GM12878 (cell line): ENCODE measurements at regions not wholly inside any gene's neighbourhood (a gene's known extent, or its start where the extent isn't known, plus 50 kb on each side); places are given as distances from the start of the nearest gene placed in this dataset.

Source experiments
- ATAC-seq: fragments of 200-7000 bp; cut with Tn5 transposase; 3 replicates; pipeline ENCODE4 v1.9.1; 2020; ENCODE audit warnings: mild to moderate bottlenecking, moderate library complexity
- BruUV-seq: library from RNA; stranded (reverse); fragments of 400-500 nt; replicated peaks from 2 replicates; lab custom pipeline; 2021; lab: Mats Ljungman, UMichigan
- CTCF ChIA-PET: fragments of 300-600 bp; sonication (Branson Sonifier 250); formaldehyde crosslinking; extraction: SDS; loops from one replicate; lab custom pipeline; 2021; ENCODE audit warnings: inconsistent platforms; lab: Yijun Ruan, JAX
- POLR2A ChIA-PET: fragments of 350-600 bp; formaldehyde crosslinking; extraction: SDS; loops from one replicate; lab custom pipeline; 2021; ENCODE audit warnings: inconsistent platforms; lab: Charles Lee
- RAD21 ChIA-PET: fragments of 300-600 bp; sonication (Branson Sonifier 250); formaldehyde crosslinking; loops from one replicate; lab custom pipeline; 2023; ENCODE audit warnings: antibody characterized with exemption; ENCODE audit not compliant: unreplicated experiment; lab: Charles Lee
- SMC1A ChIA-PET: fragments of 300-600 bp; sonication (Branson Sonifier 250); formaldehyde crosslinking; loops from one replicate; lab custom pipeline; 2023; ENCODE audit not compliant: unreplicated experiment, uncharacterized antibody; lab: Charles Lee
- DNase-seq: peaks from one replicate; pipeline ENCODE4 v3.0.0-alpha.2; 2011; ENCODE audit warnings: low read depth, low spot score
- FAIRE-seq: peaks from 3 replicates; lab custom pipeline; 2011; peaks lifted over from hg19 to GRCh38; lab: Jason Lieb, UNC
- H2AFZ ChIP-seq: 2 replicates; pipeline ENCODE4 v1.6.0; 2011; ENCODE audit warnings: low read depth, low read length, control low read depth; ENCODE audit not compliant: control insufficient read depth
- H3K27ac ChIP-seq: 2 replicates; pipeline ENCODE4 v1.5.1; 2011; ENCODE audit warnings: control low read depth; ENCODE audit not compliant: control insufficient read depth, insufficient read depth
- H3K27me3 ChIP-seq, 2 experiments: replicated peaks in 1 of 2; 2 replicates each; pipeline versions ENCODE4 v1.6.0 to v1.6.1; 2011; ENCODE audit warnings: low read length in 1 of 2; ENCODE audit not compliant: control insufficient read depth in 2 of 2, insufficient read depth in 2 of 2
- H3K36me3 ChIP-seq, 2 experiments: 2 replicates each; pipeline ENCODE4 v1.5.1; 2011; ENCODE audit warnings: low read length in 1 of 2; ENCODE audit not compliant: control insufficient read depth in 2 of 2, insufficient read depth in 2 of 2
- H3K4me1 ChIP-seq: 2 replicates; pipeline ENCODE4 v1.6.1; 2011; ENCODE audit warnings: mild to moderate bottlenecking, low read length, moderate library complexity, mixed read lengths; ENCODE audit not compliant: control insufficient read depth, insufficient read depth
- H3K4me2 ChIP-seq: 2 replicates; pipeline ENCODE4 v1.6.0; 2011; ENCODE audit warnings: control low read depth; ENCODE audit not compliant: control insufficient read depth, insufficient read depth
- H3K4me3 ChIP-seq: fragments of 200-600 bp; sonication (generic); 2 replicates; pipeline ENCODE4 v1.5.1; 2016
- H3K79me2 ChIP-seq: 2 replicates; pipeline ENCODE4 v1.6.0; 2011; ENCODE audit warnings: low read length; ENCODE audit not compliant: control insufficient read depth, insufficient read depth
- H3K9ac ChIP-seq: 2 replicates; pipeline ENCODE4 v1.8.0; 2011; ENCODE audit warnings: low read length, control low read depth, mixed read lengths; ENCODE audit not compliant: control insufficient read depth, insufficient read depth
- H3K9me3 ChIP-seq: replicated peaks from 3 replicates; pipeline ENCODE4 v1.5.1; 2011; ENCODE audit warnings: mild to moderate bottlenecking, low read length; ENCODE audit not compliant: control insufficient read depth, insufficient read depth
- H4K20me1 ChIP-seq: 2 replicates; pipeline ENCODE4 v1.6.0; 2011; ENCODE audit not compliant: control insufficient read depth, insufficient read depth
- BACH1 ChIP-seq: fragments of 450-650 bp; IDR thresholded peaks from 2 replicates; pipeline ENCODE4 v1.6.1; 2017; ENCODE audit warnings: mild to moderate bottlenecking, borderline replicate concordance
- EP300 ChIP-seq, 2 experiments: fragments of 150-350 bp in 1 of 2; IDR thresholded peaks; 2 replicates each; pipeline ENCODE4 v1.6.1; 2011 to 2012; ENCODE audit warnings: low read depth in 2 of 2, low read length in 2 of 2, borderline replicate concordance in 1 of 2, improper control_type of control experiment in 1 of 2, inconsistent platforms in 1 of 2; ENCODE audit not compliant: control insufficient read depth in 1 of 2
- HCFC1 ChIP-seq: fragments of 150-350 bp; IDR thresholded peaks from 2 replicates; pipeline ENCODE4 v1.6.1; 2014; ENCODE audit warnings: low read length
- HDAC2 ChIP-seq: fragments of 200-600 bp; sonication (generic); IDR thresholded peaks from 2 replicates; pipeline ENCODE4 v1.6.1; 2017
- MEF2B ChIP-seq: fragments of 450-650 bp; IDR thresholded peaks from 2 replicates; pipeline ENCODE4 v1.6.1; 2018; ENCODE audit warnings: mild to moderate bottlenecking, moderate library complexity; ENCODE audit not compliant: partially characterized antibody, poor library complexity, severe bottlenecking
- MYC ChIP-seq: IDR thresholded peaks from 2 replicates; pipeline ENCODE4 v1.6.1; 2011; ENCODE audit warnings: mild to moderate bottlenecking, low read length, moderate library complexity, inconsistent platforms; ENCODE audit not compliant: insufficient read depth, insufficient replicate concordance, insufficient read length, severe bottlenecking
- NBN ChIP-seq: fragments of 450-650 bp; IDR thresholded peaks from 2 replicates; pipeline ENCODE4 v1.6.1; 2016
- NR2C2 ChIP-seq: IDR thresholded peaks from 2 replicates; pipeline ENCODE4 v1.6.1; 2011; ENCODE audit warnings: borderline replicate concordance, low read depth; ENCODE audit not compliant: control insufficient read depth, insufficient read length
- SRF ChIP-seq, 2 experiments: IDR thresholded peaks; 2 replicates each; pipeline ENCODE4 v1.6.1; 2011; ENCODE audit warnings: low read depth in 2 of 2, low read length in 2 of 2, mild to moderate bottlenecking in 1 of 2, moderate library complexity in 1 of 2
- WGBS: methylation state at CpG from one replicate; pipeline ENCODE4 v1.1.6; 2016; ENCODE audit warnings: low lambda C conversion rate; ENCODE audit not compliant: insufficient replicate concordance, insufficient coverage; ENCODE audit errors: missing lambda C conversion rate; 5-methylcytosine and 5-hydroxymethylcytosine counted together
- in situ Hi-C: fragments of 300-500 bp; cut with MboI; formaldehyde crosslinking; loops from 9 replicates; pipeline ENCODE4 v1.14.3; 2018; ENCODE audit warnings: mixed read lengths
- intact Hi-C: fragments of 100-400 bp; cut with micrococcal nuclease; formaldehyde crosslinking; loops from one replicate; pipeline ENCODE4 v1.14.2; 2022; ENCODE audit not compliant: unreplicated experiment
- TF ChIP-seq, protein P1 (sequence below): IDR thresholded peaks from 2 replicates; pipeline ENCODE4 v1.6.1; 2012; ENCODE audit warnings: low read depth, low read length, improper control_type of control experiment
- TF ChIP-seq, protein P2 (sequence below): IDR thresholded peaks from 2 replicates; pipeline ENCODE4 v1.6.1; 2011; ENCODE audit warnings: low read depth, mild to moderate bottlenecking, low read length, moderate library complexity, borderline replicate concordance; ENCODE audit errors: extremely low read depth
- TF ChIP-seq, protein P3 (sequence below): fragments of 450-650 bp; IDR thresholded peaks from 2 replicates; pipeline ENCODE4 v1.6.1; 2017; ENCODE audit warnings: borderline replicate concordance
- TF ChIP-seq, protein P4 (sequence below), 3 experiments: IDR thresholded peaks in 2 of 3; conservative IDR thresholded peaks in 1 of 3; 2 replicates each; pipeline ENCODE4 v1.5.1; 2011; ENCODE audit warnings: low read depth in 3 of 3, low read length in 3 of 3, mild to moderate bottlenecking in 3 of 3, control low read depth in 2 of 3, moderate library complexity in 2 of 3, inconsistent platforms in 1 of 3, mixed read lengths in 1 of 3; ENCODE audit not compliant: control insufficient read depth in 2 of 3, insufficient read depth in 1 of 3; ENCODE audit errors: extremely low read depth in 1 of 3
- TF ChIP-seq, protein P5 (sequence below): IDR thresholded peaks from 2 replicates; pipeline ENCODE4 v1.6.1; 2012; ENCODE audit warnings: improper control_type of control experiment, low read depth, low read length; ENCODE audit not compliant: insufficient replicate concordance

DNA sequence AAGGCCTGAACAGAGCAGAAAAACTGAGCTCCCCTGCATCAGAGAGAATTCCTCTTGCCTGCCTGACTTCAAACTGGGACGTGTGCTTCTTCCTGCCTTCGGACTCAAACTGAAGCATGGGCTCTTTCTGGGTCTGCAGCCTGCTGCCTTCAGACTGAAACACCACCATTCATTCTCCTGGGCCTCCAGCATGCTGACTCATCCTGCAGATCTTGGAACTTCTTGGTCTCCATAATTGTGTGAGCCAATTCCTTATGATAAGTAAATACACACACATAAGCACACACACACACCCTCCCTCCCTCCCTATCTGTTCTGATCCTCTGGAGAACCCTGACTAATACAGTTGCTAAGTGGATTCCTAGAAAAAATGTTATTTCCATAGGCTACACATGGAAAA lies 874.3 kb upstream of the EEF2KMT start:
- DNase-seq (no peak), FAIRE-seq (no peak), ATAC-seq (no peak)
- Histone ChIP-seq H3K9me3 (no peaks in the 10 kb centered on the region), H3K9ac (no peak overlapping the region), H3K27ac (no peak overlapping the region), H2AFZ (no peak overlapping the region), H3K36me3 (no peaks in the 10 kb centered on the region), H4K20me1 (no peaks in the 10 kb centered on the region), H3K4me2 (no peak overlapping the region), H3K4me1 (no peaks in the 10 kb centered on the region), H3K79me2 (no peaks in the 10 kb centered on the region), H3K4me3 (no peak overlapping the region), H3K27me3 (no peaks in the 10 kb centered on the region)
- no TSS peak for BruUV-seq
- intact Hi-C loops (no loop called here), in situ Hi-C loops (no loop called here)
- RAD21 ChIA-PET = no interaction called here
- SMC1A ChIA-PET = no interaction called here
- 0% methylated on average over 2 of the region's 2 CpGs for WGBS
- CTCF ChIA-PET = no interaction called here
- POLR2A ChIA-PET = no interaction called here
- TF ChIP-seq EP300 (IDR thresholded peaks at IDR 0.05; ENCODE audit: borderline replicate concordance in 1 of 2, control insufficient read depth in 1 of 2, low read depth in 2 of 2, low read length in 2 of 2) (no peak), SRF (IDR thresholded peaks at IDR 0.05; ENCODE audit: low read depth in 2 of 2, low read length in 2 of 2) (no peak), BACH1 (no peak), HCFC1 (no peak), NR2C2 (no peak), MYC (no peak), MEF2B (no peak), NBN (no peak), HDAC2 (no peak)
- TF ChIP-seq, protein P1, sequence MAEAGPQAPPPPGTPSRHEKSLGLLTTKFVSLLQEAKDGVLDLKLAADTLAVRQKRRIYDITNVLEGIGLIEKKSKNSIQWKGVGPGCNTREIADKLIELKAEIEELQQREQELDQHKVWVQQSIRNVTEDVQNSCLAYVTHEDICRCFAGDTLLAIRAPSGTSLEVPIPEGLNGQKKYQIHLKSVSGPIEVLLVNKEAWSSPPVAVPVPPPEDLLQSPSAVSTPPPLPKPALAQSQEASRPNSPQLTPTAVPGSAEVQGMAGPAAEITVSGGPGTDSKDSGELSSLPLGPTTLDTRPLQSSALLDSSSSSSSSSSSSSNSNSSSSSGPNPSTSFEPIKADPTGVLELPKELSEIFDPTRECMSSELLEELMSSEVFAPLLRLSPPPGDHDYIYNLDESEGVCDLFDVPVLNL = no peak
- TF ChIP-seq, protein P2, sequence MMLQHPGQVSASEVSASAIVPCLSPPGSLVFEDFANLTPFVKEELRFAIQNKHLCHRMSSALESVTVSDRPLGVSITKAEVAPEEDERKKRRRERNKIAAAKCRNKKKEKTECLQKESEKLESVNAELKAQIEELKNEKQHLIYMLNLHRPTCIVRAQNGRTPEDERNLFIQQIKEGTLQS = no peak
- TF ChIP-seq, protein P3, sequence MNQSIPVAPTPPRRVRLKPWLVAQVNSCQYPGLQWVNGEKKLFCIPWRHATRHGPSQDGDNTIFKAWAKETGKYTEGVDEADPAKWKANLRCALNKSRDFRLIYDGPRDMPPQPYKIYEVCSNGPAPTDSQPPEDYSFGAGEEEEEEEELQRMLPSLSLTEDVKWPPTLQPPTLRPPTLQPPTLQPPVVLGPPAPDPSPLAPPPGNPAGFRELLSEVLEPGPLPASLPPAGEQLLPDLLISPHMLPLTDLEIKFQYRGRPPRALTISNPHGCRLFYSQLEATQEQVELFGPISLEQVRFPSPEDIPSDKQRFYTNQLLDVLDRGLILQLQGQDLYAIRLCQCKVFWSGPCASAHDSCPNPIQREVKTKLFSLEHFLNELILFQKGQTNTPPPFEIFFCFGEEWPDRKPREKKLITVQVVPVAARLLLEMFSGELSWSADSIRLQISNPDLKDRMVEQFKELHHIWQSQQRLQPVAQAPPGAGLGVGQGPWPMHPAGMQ = no peak
- TF ChIP-seq, protein P4, sequence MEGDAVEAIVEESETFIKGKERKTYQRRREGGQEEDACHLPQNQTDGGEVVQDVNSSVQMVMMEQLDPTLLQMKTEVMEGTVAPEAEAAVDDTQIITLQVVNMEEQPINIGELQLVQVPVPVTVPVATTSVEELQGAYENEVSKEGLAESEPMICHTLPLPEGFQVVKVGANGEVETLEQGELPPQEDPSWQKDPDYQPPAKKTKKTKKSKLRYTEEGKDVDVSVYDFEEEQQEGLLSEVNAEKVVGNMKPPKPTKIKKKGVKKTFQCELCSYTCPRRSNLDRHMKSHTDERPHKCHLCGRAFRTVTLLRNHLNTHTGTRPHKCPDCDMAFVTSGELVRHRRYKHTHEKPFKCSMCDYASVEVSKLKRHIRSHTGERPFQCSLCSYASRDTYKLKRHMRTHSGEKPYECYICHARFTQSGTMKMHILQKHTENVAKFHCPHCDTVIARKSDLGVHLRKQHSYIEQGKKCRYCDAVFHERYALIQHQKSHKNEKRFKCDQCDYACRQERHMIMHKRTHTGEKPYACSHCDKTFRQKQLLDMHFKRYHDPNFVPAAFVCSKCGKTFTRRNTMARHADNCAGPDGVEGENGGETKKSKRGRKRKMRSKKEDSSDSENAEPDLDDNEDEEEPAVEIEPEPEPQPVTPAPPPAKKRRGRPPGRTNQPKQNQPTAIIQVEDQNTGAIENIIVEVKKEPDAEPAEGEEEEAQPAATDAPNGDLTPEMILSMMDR (IDR thresholded peaks at IDR 0.05 in 2 of 3, conservative IDR thresholded peaks at IDR 0.05 in 1 of 3; ENCODE audit: control insufficient read depth in 2 of 3, extremely low read depth in 1 of 3, insufficient read depth in 1 of 3, low read depth in 3 of 3, low read length in 3 of 3) = no peak
- TF ChIP-seq, protein P5, sequence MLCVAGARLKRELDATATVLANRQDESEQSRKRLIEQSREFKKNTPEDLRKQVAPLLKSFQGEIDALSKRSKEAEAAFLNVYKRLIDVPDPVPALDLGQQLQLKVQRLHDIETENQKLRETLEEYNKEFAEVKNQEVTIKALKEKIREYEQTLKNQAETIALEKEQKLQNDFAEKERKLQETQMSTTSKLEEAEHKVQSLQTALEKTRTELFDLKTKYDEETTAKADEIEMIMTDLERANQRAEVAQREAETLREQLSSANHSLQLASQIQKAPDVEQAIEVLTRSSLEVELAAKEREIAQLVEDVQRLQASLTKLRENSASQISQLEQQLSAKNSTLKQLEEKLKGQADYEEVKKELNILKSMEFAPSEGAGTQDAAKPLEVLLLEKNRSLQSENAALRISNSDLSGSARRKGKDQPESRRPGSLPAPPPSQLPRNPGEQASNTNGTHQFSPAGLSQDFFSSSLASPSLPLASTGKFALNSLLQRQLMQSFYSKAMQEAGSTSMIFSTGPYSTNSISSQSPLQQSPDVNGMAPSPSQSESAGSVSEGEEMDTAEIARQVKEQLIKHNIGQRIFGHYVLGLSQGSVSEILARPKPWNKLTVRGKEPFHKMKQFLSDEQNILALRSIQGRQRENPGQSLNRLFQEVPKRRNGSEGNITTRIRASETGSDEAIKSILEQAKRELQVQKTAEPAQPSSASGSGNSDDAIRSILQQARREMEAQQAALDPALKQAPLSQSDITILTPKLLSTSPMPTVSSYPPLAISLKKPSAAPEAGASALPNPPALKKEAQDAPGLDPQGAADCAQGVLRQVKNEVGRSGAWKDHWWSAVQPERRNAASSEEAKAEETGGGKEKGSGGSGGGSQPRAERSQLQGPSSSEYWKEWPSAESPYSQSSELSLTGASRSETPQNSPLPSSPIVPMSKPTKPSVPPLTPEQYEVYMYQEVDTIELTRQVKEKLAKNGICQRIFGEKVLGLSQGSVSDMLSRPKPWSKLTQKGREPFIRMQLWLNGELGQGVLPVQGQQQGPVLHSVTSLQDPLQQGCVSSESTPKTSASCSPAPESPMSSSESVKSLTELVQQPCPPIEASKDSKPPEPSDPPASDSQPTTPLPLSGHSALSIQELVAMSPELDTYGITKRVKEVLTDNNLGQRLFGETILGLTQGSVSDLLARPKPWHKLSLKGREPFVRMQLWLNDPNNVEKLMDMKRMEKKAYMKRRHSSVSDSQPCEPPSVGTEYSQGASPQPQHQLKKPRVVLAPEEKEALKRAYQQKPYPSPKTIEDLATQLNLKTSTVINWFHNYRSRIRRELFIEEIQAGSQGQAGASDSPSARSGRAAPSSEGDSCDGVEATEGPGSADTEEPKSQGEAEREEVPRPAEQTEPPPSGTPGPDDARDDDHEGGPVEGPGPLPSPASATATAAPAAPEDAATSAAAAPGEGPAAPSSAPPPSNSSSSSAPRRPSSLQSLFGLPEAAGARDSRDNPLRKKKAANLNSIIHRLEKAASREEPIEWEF = no peak
